ENCODE measurements at regions not wholly inside any gene's neighbourhood (a gene's known extent, or its start where the extent isn't known, plus 50 kb on each side); places are given as distances from the start of the nearest gene placed in this dataset.

DNA sequence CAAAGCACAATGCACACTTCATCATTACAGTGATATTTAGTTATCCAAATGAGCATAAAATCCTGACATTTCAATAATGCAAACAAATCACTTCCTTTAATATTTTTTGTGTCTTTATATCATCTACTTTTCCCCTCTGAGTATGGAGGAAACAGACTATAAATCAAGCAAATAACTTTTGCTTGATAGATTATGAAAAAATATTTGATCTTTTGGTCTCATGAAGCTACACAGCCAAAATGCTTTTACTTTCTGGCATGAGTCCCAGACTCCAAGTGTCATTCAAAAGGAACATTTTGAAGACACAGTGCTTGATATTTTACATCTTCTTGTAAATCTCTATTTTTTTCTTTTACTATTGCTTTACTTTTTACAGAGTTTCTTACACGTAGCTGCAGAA lies 215.3 kb upstream of the ROBO1 start:
- TF ChIP-seq, protein P1, sequence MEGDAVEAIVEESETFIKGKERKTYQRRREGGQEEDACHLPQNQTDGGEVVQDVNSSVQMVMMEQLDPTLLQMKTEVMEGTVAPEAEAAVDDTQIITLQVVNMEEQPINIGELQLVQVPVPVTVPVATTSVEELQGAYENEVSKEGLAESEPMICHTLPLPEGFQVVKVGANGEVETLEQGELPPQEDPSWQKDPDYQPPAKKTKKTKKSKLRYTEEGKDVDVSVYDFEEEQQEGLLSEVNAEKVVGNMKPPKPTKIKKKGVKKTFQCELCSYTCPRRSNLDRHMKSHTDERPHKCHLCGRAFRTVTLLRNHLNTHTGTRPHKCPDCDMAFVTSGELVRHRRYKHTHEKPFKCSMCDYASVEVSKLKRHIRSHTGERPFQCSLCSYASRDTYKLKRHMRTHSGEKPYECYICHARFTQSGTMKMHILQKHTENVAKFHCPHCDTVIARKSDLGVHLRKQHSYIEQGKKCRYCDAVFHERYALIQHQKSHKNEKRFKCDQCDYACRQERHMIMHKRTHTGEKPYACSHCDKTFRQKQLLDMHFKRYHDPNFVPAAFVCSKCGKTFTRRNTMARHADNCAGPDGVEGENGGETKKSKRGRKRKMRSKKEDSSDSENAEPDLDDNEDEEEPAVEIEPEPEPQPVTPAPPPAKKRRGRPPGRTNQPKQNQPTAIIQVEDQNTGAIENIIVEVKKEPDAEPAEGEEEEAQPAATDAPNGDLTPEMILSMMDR (conservative IDR thresholded peaks at IDR 0.05) = no peak
- no peak for TF ChIP-seq ZFX (IDR thresholded peaks at IDR 0.05)
